Duodenal mucosa (tissue), 2 donors: ENCODE measurements at regions not wholly inside any gene's neighbourhood (a gene's known extent, or its start where the extent isn't known, plus 50 kb on each side); places are given as distances from the start of the nearest gene placed in this dataset.
"Not testable (repeated sequence)": the region's sequence is repeated elsewhere in the genome, so short reads cannot be mapped to it uniquely, and the experiment has no call there.

Experiments used
- H3K27ac ChIP-seq: one replicate; pipeline ENCODE4 v1.7.0; 2013; ENCODE audit warnings: low read depth, low read length
- H3K27me3 ChIP-seq, 2 donors: one replicate each; pipeline ENCODE4 v1.7.0; 2013; ENCODE audit warnings: low read length in 2 of 2, control low read depth in 1 of 2; ENCODE audit not compliant: insufficient read depth in 2 of 2, control insufficient read depth in 1 of 2
- H3K36me3 ChIP-seq, 2 donors: one replicate each; pipeline ENCODE4 v1.7.0; 2013; ENCODE audit warnings: low read length in 2 of 2, control low read depth in 1 of 2; ENCODE audit not compliant: insufficient read depth in 2 of 2, control insufficient read depth in 1 of 2
- H3K4me1 ChIP-seq, 2 donors: one replicate each; pipeline ENCODE4 v1.7.0; 2013; ENCODE audit warnings: low read length in 2 of 2, control low read depth in 1 of 2; ENCODE audit not compliant: insufficient read depth in 2 of 2, control insufficient read depth in 1 of 2
- H3K4me3 ChIP-seq, 2 donors: one replicate each; pipeline ENCODE4 v1.7.0; 2013; ENCODE audit warnings: low read length in 2 of 2, low read depth in 1 of 2
- H3K9ac ChIP-seq, 2 donors: one replicate each; pipeline ENCODE4 v1.7.0; 2013; ENCODE audit warnings: low read length in 2 of 2, low read depth in 1 of 2
- H3K9me3 ChIP-seq, 2 donors: one replicate each; pipeline ENCODE4 v1.7.0; 2013; ENCODE audit warnings: low read length in 2 of 2, control low read depth in 1 of 2; ENCODE audit not compliant: control insufficient read depth in 1 of 2

GRCh38 chr19:56918682-56919307, 78.3 kb upstream of the PEG3 start:
- Histone ChIP-seq H3K9ac (no peak overlapping the region), H3K9me3 (peaks cover 17 to 33% of the 10 kb centered on the region in 2 donors), H3K4me3 (no peak overlapping the region), H3K27ac (no peak overlapping the region), H3K27me3 (no peaks in the 10 kb centered on the region), H3K4me1 (no peaks in the 10 kb centered on the region), H3K36me3 (no peaks in the 10 kb centered on the region)

GRCh38 chr19:56919308-56919995, 78.9 kb upstream of the PEG3 start:
- Histone ChIP-seq H3K4me1 (no peaks in the 10 kb centered on the region), H3K9me3 (peaks cover 17 to 36% of the 10 kb centered on the region in 2 donors), H3K27ac (no peak overlapping the region), H3K36me3 (no peaks in the 10 kb centered on the region), H3K4me3 (no peak overlapping the region), H3K9ac (no peak overlapping the region), H3K27me3 (no peaks in the 10 kb centered on the region)

GRCh38 chr19:56926094-56926493, 85.6 kb upstream of the PEG3 start:
- not testable (repeated sequence) for H3K27me3 ChIP-seq, H3K9ac ChIP-seq, H3K4me3 ChIP-seq, H3K27ac ChIP-seq, H3K4me1 ChIP-seq, H3K36me3 ChIP-seq
- H3K9me3 ChIP-seq, result peaks cover 16 to 46% of the 10 kb centered on the region in 2 donors

GRCh38 chr19:56927294-56927693, 86.8 kb upstream of the PEG3 start:
- peaks cover 16 to 41% of the 10 kb centered on the region in 2 donors for H3K9me3 ChIP-seq
- no peak overlapping the region for H3K9ac ChIP-seq
- no peak overlapping the region for H3K4me3 ChIP-seq
- no peak overlapping the region for H3K27ac ChIP-seq
- H3K36me3 ChIP-seq, result no peaks in the 10 kb centered on the region
- no peaks in the 10 kb centered on the region for H3K27me3 ChIP-seq
- H3K4me1 ChIP-seq, result no peaks in the 10 kb centered on the region

- peaks cover 16 to 41% of the 10 kb centered on the region in 2 donors for H3K9me3 ChIP-seq
These were observed 87.3 kb upstream of the PEG3 start for GRCh38 chr19:56927791-56928207.

GRCh38 chr19:56930647-56931535, 90.4 kb upstream of the PEG3 start:
- H3K9ac ChIP-seq, result no peak overlapping the region
- peaks cover 30 to 33% of the 10 kb centered on the region in 2 donors for H3K9me3 ChIP-seq
- no peaks in the 10 kb centered on the region for H3K4me1 ChIP-seq
- H3K27me3 ChIP-seq, result no peaks in the 10 kb centered on the region
- H3K27ac ChIP-seq, result no peak overlapping the region
- no peak overlapping the region for H3K4me3 ChIP-seq
- no peaks in the 10 kb centered on the region for H3K36me3 ChIP-seq

More at GRCh38 chr19:56927791-56928207, 87.3 kb upstream of the PEG3 start:
- H3K27ac ChIP-seq, result no peak overlapping the region
- no peaks in the 10 kb centered on the region for H3K36me3 ChIP-seq
- H3K4me3 ChIP-seq, result no peak overlapping the region
- no peaks in the 10 kb centered on the region for H3K27me3 ChIP-seq
- H3K9ac ChIP-seq, result no peak overlapping the region
- no peaks in the 10 kb centered on the region for H3K4me1 ChIP-seq

GRCh38 chr19:56933014-56933705, 92.6 kb upstream of the PEG3 start:
- Histone ChIP-seq H3K9ac (no peak overlapping the region), H3K27ac (no peak overlapping the region), H3K9me3 (peaks cover 22 to 24% of the 10 kb centered on the region in 2 donors)

GRCh38 chr19:56934438-56935090, 94.0 kb upstream of the PEG3 start:
- H3K4me1 ChIP-seq, result no peaks in the 10 kb centered on the region
- no peak overlapping the region for H3K9ac ChIP-seq
- H3K36me3 ChIP-seq, result no peaks in the 10 kb centered on the region
- H3K27ac ChIP-seq, result no peak overlapping the region
- H3K27me3 ChIP-seq, result no peaks in the 10 kb centered on the region
- H3K4me3 ChIP-seq, result no peak overlapping the region
- H3K9me3 ChIP-seq, result peaks cover 26 to 30% of the 10 kb centered on the region in 2 donors

More at GRCh38 chr19:56933014-56933705, 92.6 kb upstream of the PEG3 start:
- no peak overlapping the region for H3K4me3 ChIP-seq
- no peaks in the 10 kb centered on the region for H3K27me3 ChIP-seq
- H3K4me1 ChIP-seq, result no peaks in the 10 kb centered on the region
- H3K36me3 ChIP-seq, result no peaks in the 10 kb centered on the region

GRCh38 chr19:56939951-56940350, 99.4 kb upstream of the PEG3 start:
- Histone ChIP-seq H3K9me3 (peaks cover 22 to 23% of the 10 kb centered on the region in 2 donors), H3K36me3 (no peaks in the 10 kb centered on the region), H3K9ac (no peak overlapping the region), H3K4me3 (no peak overlapping the region), H3K27ac (no peak overlapping the region), H3K4me1 (no peaks in the 10 kb centered on the region), H3K27me3 (no peaks in the 10 kb centered on the region)
